Stomach (tissue), 4 donors: ENCODE measurements at regions not wholly inside any gene's neighbourhood (a gene's known extent, or its start where the extent isn't known, plus 50 kb on each side); places are given as distances from the start of the nearest gene placed in this dataset.

ENCODE experiments used
- POLR2A ChIP-seq, 4 donors: fragments of 450-650 bp; IDR thresholded peaks; one replicate each; pipeline ENCODE4 v1.6.1; 2016; ENCODE audit warnings: antibody characterized with exemption in 4 of 4, control low read depth in 2 of 4, mild to moderate bottlenecking in 1 of 4, moderate library complexity in 1 of 4
- POLR2AphosphoS5 ChIP-seq, 3 donors: sonication (generic); formaldehyde crosslinking; IDR thresholded peaks; one replicate each; pipeline ENCODE4 v1.6.1; 2016; ENCODE audit warnings: antibody characterized with exemption in 3 of 3
- TF ChIP-seq, protein P1 (sequence below), 7 experiments: fragments of 450-650 bp in 4 of 7; fragments of 200-600 bp in 3 of 7; sonication (generic) in 3 of 7; IDR thresholded peaks; one replicate each; pipeline ENCODE4 v1.5.1; 2016 to 2019; ENCODE audit warnings: antibody characterized with exemption in 7 of 7, control low read depth in 2 of 7, mild to moderate bottlenecking in 1 of 7

DNA sequence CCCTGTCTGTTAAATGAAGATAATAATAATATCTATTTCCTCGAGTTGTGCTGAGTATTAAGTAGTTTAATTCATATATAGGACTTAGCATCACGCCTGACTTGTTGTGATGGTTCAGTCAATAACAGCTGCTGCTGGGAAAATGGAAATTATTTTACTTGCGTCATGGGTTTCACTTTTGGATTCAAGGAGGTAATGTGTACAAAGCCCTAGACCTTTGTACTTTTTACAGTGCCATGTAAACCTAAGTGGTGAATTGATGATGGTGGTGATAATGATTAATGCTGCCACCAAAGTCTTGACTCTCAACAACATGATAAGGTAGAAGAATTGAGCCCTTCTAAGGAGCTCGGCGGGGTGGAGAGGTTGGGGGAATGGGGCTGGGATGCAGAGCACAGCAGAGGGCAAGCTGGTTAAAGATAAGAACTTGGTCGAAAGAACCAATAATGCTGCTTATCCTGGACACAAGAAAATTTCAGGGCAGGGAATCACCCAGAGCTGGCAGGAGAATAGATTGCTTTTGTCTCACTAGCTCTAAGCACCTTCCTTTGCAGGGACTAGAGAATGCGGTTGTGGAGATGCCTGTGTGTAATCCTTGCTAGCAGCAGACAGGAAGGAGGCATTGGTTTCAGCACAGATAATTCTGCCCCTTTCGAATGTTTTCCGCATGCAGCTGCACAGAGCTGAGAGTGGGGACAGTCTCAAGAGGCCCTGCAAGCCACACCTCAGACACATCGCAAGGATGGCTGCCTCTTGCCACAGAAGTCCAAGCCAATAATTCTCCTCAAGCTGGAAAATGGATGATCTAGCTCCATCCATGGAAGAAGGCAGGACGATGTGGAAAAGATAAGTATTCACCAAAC is 187.1 kb downstream of the TMEM114 start:
- TF ChIP-seq, protein P1, sequence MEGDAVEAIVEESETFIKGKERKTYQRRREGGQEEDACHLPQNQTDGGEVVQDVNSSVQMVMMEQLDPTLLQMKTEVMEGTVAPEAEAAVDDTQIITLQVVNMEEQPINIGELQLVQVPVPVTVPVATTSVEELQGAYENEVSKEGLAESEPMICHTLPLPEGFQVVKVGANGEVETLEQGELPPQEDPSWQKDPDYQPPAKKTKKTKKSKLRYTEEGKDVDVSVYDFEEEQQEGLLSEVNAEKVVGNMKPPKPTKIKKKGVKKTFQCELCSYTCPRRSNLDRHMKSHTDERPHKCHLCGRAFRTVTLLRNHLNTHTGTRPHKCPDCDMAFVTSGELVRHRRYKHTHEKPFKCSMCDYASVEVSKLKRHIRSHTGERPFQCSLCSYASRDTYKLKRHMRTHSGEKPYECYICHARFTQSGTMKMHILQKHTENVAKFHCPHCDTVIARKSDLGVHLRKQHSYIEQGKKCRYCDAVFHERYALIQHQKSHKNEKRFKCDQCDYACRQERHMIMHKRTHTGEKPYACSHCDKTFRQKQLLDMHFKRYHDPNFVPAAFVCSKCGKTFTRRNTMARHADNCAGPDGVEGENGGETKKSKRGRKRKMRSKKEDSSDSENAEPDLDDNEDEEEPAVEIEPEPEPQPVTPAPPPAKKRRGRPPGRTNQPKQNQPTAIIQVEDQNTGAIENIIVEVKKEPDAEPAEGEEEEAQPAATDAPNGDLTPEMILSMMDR (IDR thresholded peaks at IDR 0.05), result no peak
- TF ChIP-seq POLR2A (IDR thresholded peaks at IDR 0.05) (no peak), POLR2AphosphoS5 (IDR thresholded peaks at IDR 0.05) (no peak)
